Inflammatory macrophage (primary cell): ENCODE measurements at regions not wholly inside any gene's neighbourhood (a gene's known extent, or its start where the extent isn't known, plus 50 kb on each side); places are given as distances from the start of the nearest gene placed in this dataset.

ENCODE experiments used
- DNase-seq, 2 donors: peaks; one replicate each; pipeline ENCODE4 v3.0.0-alpha.2; 2020 to 2022

DNA sequence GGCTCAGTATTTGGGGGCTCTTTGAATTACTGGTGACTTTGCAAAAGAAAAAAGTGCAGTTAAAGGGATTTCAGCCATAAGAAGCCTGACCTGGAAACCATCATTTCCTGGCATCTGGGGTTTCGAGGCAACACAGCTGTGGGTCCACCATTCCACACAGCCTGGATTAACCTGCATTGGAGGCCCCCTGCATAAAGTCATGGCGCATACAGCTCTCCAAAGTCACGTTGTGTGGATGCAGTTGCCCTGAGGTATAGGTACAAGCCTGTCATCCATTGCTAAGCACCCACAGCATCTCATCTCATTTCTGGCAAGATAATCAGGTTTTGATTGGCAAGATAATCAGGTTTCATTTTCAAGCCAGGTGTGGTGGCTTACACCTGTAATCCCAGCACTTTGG is 54.5 kb upstream of the TAGAP start:
- no peak for DNase-seq

DNA sequence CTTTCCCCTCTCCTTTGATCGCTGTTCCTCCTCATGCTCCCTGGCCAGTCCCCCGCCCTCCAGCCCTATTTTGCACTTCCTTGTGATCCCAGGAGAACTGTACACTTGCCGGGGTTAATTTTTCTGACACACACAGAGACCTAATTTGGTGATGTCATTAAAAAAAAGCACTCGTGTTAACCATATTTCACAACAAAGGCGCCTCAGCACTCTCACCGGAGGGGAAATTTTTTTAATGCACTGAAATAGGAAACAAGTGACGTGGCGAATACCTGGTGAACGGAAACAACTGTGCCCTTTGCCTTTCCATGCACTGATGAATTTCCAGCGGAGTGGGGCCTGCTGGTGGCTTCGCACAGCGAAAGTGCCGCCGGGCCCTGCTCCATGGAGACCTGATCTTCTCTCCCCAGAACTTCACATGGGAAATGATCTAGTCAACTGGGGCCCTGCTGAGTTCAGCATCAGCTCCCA is 53.9 kb upstream of the TAGAP start:
- peak in 1 of 2 donors; percentile 33 for DNase-seq

DNA sequence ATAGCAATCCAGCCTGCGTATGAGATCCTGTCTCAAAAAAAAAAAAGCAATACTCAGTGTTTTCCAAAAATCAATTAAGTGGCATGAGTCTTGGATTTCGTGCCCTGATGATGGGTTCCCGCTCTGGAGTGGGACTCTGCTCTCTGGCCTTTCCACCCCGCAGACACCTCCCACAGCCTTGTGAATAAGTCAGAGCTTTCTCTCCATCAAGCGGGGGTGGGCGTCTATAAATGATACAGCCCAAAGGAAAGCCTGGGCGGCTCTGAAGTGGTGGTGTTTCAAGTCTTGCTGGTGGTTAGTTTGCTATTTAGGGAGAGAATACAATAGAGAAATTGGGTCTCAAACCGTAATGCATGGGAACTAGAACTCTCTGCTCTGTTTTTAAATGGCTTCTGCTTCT is 52.5 kb upstream of the TAGAP start:
- no peak for DNase-seq

DNA sequence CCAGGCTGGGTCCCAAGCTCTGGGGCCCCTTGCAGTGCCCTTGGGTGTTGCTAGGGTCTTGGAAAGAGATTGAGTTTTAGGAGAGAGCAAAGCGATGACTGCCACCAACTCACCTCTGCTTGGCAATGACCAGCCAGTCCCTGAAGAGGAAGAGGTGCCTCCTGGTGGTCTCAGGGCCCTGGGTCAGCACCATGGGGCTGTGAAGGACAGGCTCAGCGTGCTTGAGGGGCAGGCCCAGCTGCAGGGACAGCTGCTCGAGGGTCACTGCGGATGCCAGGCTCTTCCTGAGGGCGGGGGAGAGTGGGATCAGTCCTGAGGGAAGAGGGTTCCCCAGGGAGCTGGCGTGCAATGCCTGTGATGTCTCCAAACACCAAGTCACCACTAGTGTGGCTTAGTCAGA is 50.8 kb upstream of the TAGAP start:
- DNase-seq, result no peak

DNA sequence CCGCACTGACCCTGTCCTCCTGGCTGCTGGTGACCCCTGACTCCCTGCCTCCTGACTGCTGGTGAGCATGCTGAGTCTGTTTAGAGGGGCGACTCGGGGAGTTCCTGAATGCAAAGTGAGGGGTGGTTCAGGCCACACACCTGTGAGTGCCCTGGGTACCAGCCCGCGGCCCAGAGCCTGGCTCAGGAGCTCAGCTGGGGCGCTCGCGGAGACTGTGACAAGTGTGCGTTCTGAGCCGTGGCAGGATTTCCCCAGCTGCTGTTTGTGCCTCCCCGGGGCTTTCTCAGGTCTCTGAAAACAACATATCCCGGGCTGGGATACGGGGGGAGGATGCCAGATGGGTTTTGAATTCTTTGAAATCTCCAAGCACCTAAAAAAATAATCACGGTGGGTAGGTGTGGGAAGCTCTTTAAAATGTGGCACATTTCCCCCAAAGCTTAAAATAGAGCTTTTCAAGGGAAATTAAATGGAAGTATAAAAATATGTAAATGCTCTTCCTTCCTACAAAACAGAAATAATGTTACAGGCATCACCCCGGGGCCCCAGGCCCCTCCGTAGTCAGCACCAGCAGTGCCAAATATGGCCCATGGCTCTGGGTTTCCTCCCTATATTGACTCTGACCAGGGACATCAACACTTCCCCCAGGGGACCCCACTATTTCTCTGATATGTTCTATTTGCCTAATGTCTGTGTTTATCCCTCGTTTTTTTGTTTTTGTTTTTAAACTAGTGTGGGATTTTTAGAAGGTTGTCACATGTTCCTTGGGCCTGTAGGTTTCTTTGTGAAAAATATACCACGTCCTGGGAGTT is 49.9 kb upstream of the TAGAP start:
- DNase-seq, result no peak
